GM06990 (cell line): ENCODE measurements at regions not wholly inside any gene's neighbourhood (a gene's known extent, or its start where the extent isn't known, plus 50 kb on each side); places are given as distances from the start of the nearest gene placed in this dataset.

Experiments used
- DNase-seq: peaks from one replicate; pipeline ENCODE4 v3.0.0-alpha.2; 2011; ENCODE audit not compliant: insufficient read length; ENCODE audit errors: extremely low read depth
- H3K27me3 ChIP-seq: replicated peaks from 2 replicates; pipeline ENCODE4 v1.6.0; 2011; ENCODE audit warnings: low read length; ENCODE audit not compliant: control insufficient read depth, insufficient read depth
- H3K36me3 ChIP-seq: 2 replicates; pipeline ENCODE4 v1.5.1; 2011; ENCODE audit warnings: low read length; ENCODE audit not compliant: control insufficient read depth, insufficient read depth
- H3K4me3 ChIP-seq: replicated peaks from 2 replicates; pipeline ENCODE4 v1.5.1; 2011; ENCODE audit warnings: low read depth, mild to moderate bottlenecking, control low read depth, low read length
- TF ChIP-seq, protein P1 (sequence below): IDR thresholded peaks from 2 replicates; pipeline ENCODE4 v1.5.1; 2011; ENCODE audit warnings: low read length, control low read depth, mild to moderate bottlenecking, inconsistent platforms; ENCODE audit not compliant: insufficient read depth, poor library complexity, severe bottlenecking

DNA sequence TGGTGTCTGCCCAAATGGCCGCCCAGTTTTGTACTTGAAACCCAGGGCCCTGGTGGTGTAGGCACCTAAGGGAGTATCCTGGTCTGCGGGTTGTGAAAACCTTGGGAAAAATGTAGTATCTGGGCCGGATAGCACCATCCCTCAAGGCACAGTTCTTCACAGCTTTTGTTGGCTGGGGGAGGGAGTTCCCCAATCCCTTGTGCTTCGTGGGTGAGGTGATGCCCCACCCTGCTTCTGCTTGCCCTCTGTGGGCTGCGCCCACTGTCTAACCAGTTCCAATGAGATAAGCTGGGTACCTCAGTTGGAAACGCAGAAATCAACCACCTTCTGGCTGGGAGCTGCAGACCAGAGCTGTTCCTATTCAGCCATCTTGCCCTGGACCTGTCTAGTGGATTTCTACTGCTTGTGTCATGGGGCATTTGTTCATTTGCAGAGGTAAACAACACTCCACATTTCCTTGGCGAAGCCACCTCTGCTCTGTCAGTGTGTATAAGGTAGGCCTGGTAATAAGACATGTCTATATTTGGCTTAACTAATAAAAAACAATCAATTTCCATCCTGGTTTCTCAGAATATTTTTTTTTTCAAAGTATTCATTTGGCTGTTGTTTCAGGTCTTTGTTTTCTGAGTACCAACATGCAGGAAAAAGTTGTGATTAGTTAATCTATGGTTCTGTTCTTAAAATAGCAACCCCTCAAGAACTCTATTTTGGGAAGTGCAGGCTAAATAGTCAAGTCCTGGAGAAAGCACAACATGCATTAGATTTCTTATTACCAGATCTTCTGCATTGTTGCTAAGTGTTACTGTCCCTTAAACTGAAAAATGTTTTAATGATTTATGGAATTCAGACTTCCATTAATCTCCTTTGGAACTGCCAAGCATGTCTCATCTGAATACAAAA, 304.3 kb downstream of the ZIC1 start:
- H3K4me3 ChIP-seq = no peak overlapping the region
- H3K27me3 ChIP-seq = no peaks in the 10 kb centered on the region
- TF ChIP-seq, protein P1, sequence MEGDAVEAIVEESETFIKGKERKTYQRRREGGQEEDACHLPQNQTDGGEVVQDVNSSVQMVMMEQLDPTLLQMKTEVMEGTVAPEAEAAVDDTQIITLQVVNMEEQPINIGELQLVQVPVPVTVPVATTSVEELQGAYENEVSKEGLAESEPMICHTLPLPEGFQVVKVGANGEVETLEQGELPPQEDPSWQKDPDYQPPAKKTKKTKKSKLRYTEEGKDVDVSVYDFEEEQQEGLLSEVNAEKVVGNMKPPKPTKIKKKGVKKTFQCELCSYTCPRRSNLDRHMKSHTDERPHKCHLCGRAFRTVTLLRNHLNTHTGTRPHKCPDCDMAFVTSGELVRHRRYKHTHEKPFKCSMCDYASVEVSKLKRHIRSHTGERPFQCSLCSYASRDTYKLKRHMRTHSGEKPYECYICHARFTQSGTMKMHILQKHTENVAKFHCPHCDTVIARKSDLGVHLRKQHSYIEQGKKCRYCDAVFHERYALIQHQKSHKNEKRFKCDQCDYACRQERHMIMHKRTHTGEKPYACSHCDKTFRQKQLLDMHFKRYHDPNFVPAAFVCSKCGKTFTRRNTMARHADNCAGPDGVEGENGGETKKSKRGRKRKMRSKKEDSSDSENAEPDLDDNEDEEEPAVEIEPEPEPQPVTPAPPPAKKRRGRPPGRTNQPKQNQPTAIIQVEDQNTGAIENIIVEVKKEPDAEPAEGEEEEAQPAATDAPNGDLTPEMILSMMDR = no peak
- H3K36me3 ChIP-seq = no peaks in the 10 kb centered on the region
- DNase-seq = no peak

DNA sequence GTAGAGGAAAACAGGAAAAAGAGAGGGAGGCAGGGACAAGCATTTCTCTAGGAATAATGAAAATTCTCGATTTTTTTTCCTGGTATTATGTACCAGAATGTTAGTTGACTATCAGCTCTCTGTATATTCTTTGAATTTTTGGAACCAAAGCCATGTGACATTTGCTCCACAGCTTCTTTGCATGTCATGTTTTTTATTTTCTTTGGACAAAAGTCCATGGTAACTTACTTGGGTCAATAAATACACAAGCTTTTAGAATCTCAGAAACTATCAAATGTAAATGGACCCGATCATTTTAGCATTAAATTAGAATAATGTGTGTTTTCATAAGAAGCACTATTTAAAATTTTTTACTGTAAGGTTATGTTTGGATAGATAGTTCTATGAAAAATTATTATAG, 320.5 kb downstream of the ZIC1 start:
- TF ChIP-seq, protein P1 = no peak
- H3K4me3 ChIP-seq = no peak overlapping the region
- no peak for DNase-seq
- no peaks in the 10 kb centered on the region for H3K36me3 ChIP-seq
- H3K27me3 ChIP-seq = no peaks in the 10 kb centered on the region

GRCh38 chr3:147730284-147730683, 321.1 kb downstream of the ZIC1 start:
- Histone ChIP-seq H3K27me3 (no peaks in the 10 kb centered on the region), H3K4me3 (no peak overlapping the region), H3K36me3 (no peaks in the 10 kb centered on the region)
- no peak for DNase-seq
- TF ChIP-seq, protein P1 = no peak

- H3K27me3 ChIP-seq = no peaks in the 10 kb centered on the region
- TF ChIP-seq, protein P1 = no peak
- no peak overlapping the region for H3K4me3 ChIP-seq
- DNase-seq = no peak
- no peaks in the 10 kb centered on the region for H3K36me3 ChIP-seq
Observed at GRCh38 chr3:147733217-147733616, 324.1 kb downstream of the ZIC1 start.

DNA sequence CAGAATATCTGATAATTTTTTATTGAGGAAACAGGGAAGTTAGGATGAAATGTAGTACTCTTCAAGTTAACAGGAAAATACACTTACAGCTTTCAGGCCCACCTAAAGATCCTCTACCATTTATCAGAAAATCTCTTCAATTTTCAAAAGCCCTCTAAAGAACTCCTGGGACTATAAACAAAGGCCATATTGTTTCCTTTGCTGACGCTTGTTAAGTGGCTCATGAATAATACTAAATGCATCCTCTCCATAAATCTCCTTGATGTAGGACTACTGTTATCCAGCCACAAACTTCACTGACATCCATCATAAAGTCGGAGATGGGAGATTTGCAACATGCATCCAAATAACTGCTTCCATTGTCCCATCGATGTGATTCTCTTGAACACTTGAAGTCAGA, 326.5 kb downstream of the ZIC1 start:
- TF ChIP-seq, protein P1 = no peak
- Histone ChIP-seq H3K36me3 (no peaks in the 10 kb centered on the region), H3K27me3 (no peaks in the 10 kb centered on the region), H3K4me3 (no peak overlapping the region)
- DNase-seq = no peak
